GM12864 (cell line): ENCODE measurements at regions not wholly inside any gene's neighbourhood (a gene's known extent, or its start where the extent isn't known, plus 50 kb on each side); places are given as distances from the start of the nearest gene placed in this dataset.

Source experiments
- DNase-seq: peaks from one replicate; pipeline ENCODE4 v3.0.0-alpha.2; 2011; ENCODE audit warnings: low read depth
- H3K4me3 ChIP-seq: 2 replicates; pipeline ENCODE4 v1.5.1; 2011; ENCODE audit warnings: mild to moderate bottlenecking, low read depth, low read length, control low read depth
- TF ChIP-seq, protein P1 (sequence below): IDR thresholded peaks from 2 replicates; pipeline ENCODE4 v1.5.1; 2011; ENCODE audit warnings: low read depth, mild to moderate bottlenecking, moderate library complexity, low read length, control low read depth, inconsistent platforms; ENCODE audit errors: missing control alignments

DNA sequence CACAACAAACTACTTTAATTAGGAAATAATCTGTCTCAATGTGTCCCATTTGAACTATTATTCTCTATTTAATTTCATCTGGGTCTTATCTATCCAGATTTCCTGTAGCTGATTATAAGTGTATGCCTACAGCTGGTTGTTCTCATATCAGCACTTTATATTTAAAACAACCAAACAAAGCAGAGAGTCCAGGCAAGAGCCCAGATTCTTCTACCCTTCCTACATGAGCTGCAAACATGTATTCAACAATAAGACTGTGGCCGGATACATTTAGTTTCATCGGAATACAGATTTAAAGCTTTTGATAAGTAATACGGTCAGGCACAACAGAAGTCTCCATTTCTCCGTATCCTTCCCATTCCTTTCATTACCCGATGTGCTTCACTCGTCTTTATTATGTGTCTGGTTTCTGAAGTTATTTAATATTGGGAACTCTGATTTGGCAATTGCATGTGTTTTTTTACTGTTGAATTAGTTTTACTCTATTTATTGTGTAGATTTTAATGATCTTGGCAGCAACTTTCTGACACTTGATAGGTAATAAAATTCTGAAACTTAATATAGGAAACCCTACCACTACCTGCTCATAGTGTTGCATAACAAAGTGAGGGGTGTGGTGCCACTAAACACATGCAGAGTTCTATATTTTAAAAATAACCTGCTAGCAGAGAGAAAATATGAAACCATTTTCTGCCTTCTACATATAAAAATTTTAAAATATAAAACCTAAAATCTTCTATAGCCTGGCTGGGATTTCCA is 653.5 kb upstream of the PTCHD4 start:
- TF ChIP-seq, protein P1, sequence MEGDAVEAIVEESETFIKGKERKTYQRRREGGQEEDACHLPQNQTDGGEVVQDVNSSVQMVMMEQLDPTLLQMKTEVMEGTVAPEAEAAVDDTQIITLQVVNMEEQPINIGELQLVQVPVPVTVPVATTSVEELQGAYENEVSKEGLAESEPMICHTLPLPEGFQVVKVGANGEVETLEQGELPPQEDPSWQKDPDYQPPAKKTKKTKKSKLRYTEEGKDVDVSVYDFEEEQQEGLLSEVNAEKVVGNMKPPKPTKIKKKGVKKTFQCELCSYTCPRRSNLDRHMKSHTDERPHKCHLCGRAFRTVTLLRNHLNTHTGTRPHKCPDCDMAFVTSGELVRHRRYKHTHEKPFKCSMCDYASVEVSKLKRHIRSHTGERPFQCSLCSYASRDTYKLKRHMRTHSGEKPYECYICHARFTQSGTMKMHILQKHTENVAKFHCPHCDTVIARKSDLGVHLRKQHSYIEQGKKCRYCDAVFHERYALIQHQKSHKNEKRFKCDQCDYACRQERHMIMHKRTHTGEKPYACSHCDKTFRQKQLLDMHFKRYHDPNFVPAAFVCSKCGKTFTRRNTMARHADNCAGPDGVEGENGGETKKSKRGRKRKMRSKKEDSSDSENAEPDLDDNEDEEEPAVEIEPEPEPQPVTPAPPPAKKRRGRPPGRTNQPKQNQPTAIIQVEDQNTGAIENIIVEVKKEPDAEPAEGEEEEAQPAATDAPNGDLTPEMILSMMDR = no peak
- DNase-seq = no peak
- no peak overlapping the region for H3K4me3 ChIP-seq

DNA sequence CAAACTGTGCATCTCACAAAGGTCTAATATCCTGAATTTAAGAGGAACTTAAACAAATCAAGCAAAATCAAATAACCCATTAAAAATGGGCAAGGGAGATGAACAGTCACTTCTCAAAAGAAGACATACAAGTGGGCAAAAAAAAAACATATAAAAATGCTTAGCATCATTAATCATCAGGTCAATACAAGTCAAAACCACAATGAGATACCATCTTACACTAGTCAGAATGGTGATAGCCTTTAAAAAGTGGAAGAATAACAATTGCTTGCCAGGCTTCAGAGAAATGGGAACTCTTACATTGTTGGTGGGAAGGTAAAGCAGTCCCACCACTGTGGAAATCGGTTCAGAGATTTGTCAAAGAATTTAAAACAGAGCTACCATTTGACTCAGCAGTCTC is 646.7 kb upstream of the PTCHD4 start:
- TF ChIP-seq, protein P1 = no peak
- no peak overlapping the region for H3K4me3 ChIP-seq
- no peak for DNase-seq

DNA sequence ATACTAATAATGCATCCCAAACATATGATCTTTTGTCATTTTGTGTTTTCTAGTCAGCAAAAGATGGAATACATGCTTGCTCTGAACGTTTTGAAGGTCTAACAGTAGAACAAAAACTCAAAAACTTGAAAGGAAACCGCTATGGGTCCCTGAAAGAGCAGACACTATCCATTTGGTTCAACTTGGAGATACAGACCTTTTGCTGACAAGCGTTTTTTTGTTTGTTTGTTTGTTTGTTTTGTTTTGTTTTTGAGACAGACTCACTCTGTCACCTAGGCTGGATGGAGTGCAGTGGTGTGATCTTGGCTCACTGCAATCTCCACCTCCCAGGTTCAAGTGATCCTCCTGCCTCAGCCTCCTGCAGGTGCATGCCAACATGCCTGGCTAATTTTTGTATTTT is 644.3 kb upstream of the PTCHD4 start:
- TF ChIP-seq, protein P1 = no peak
- no peak overlapping the region for H3K4me3 ChIP-seq
- no peak for DNase-seq

DNA sequence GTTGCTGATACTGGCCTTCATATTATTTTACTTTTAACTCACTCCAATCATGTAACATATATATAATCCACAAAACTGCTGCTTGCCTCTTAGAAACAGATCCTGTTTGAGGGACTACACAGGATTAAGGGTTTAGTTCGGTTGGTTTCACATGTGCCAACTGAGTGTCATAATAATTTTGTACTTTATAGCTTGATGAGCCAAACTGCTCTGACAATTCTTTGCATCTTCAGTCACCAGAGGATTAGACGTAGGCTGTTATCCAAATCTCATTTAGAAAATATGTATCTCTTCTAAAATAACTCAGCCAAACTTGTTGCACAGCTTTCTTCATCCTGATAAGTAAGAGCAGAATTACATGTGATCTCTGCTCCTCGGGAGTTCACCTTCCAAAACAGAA is 643.6 kb upstream of the PTCHD4 start:
- TF ChIP-seq, protein P1 = no peak
- DNase-seq = no peak
- H3K4me3 ChIP-seq = no peak overlapping the region

DNA sequence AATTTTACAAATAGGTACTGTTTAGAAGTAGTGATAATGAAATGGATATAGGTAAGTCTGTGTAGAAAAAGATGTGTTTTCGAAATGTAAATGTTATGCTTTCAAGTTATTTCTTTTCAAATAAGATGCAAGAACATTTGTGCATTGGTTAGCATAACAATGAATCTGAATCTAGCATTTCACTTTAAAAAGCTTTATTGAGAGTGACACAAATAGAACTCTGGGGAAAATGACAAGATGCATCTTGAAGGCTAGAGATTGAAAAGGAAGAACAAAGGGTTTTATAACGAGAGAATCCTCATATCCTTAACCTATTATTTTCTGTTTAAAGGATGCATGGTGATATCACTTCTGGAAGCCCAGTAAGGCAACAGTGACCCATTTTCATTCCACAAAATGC is 639.9 kb upstream of the PTCHD4 start:
- no peak for DNase-seq
- TF ChIP-seq, protein P1 = no peak
- no peak overlapping the region for H3K4me3 ChIP-seq

DNA sequence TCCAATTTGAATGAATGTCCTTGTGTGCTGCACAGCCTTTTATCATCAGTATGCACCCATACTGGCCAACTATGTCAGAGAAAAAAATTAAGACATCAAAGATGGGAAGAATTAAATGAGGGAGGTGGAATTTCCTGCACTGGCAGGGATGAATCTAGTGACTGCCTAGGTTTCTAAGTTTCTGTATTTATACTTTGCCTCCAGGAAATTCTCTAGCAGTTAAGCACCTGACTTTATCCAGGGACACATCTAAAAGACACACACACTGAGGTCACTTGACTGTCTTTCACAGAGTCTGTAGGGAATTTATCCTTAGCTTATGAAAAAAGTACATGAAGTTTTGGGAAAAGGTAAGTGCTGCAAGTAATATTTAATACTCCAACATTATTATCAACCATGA is 636.5 kb upstream of the PTCHD4 start:
- no peak overlapping the region for H3K4me3 ChIP-seq
- TF ChIP-seq, protein P1 = no peak
- DNase-seq = no peak

DNA sequence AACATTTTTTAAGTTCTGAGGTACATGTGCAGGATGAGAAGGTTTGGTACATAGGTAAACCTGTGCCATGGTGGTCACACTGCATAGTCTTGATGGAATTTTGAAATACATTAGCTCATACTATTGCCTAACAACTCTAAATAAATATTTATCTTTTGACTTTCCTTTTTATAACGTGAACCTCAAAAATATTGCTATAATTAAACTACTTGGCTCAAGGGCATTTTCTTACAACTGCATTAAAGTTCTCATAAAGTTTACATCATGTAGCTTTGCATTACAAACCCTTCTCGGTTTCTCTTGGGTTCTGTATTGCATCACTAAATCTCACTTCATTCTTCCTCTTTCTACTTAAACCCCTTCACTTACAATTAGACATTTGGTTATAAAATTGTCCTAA is 636.0 kb upstream of the PTCHD4 start:
- DNase-seq = no peak
- TF ChIP-seq, protein P1 = no peak
- no peak overlapping the region for H3K4me3 ChIP-seq
